Aorta (tissue), 5 donors: ENCODE measurements at regions not wholly inside any gene's neighbourhood (a gene's known extent, or its start where the extent isn't known, plus 50 kb on each side); places are given as distances from the start of the nearest gene placed in this dataset.

Experiments used
- ATAC-seq: fragments of 200-7000 bp; cut with Tn5 transposase; one replicate; pipeline ENCODE4 v1.9.1; 2022; ENCODE audit warnings: moderate library complexity; ENCODE audit not compliant: low FRiP score
- DNase-seq, 2 donors: peaks; one replicate each; pipeline ENCODE4 v3.0.0-alpha.2; 2020
- H3K27ac ChIP-seq, 2 donors: one replicate each; pipeline ENCODE4 v1.5.1; 2013; ENCODE audit warnings: low read length in 2 of 2, mild to moderate bottlenecking in 2 of 2, moderate library complexity in 2 of 2, control low read depth in 1 of 2, inconsistent platforms in 1 of 2, low read depth in 1 of 2
- H3K27me3 ChIP-seq, 2 donors: one replicate each; pipeline ENCODE4 v1.6.1; 2013; ENCODE audit warnings: control low read depth in 1 of 2, low read length in 1 of 2, mild to moderate bottlenecking in 1 of 2, moderate library complexity in 1 of 2; ENCODE audit not compliant: insufficient read depth in 2 of 2, control insufficient read depth in 1 of 2
- H3K36me3 ChIP-seq, 2 donors: one replicate each; pipeline ENCODE4 v1.6.1; 2013; ENCODE audit warnings: control low read depth in 1 of 2, low read length in 1 of 2, mild to moderate bottlenecking in 1 of 2; ENCODE audit not compliant: insufficient read depth in 2 of 2, control insufficient read depth in 1 of 2
- H3K4me1 ChIP-seq, 2 donors: one replicate each; pipeline ENCODE4 v1.6.1; 2013; ENCODE audit warnings: low read length in 2 of 2, control low read depth in 1 of 2, mild to moderate bottlenecking in 1 of 2, moderate library complexity in 1 of 2; ENCODE audit not compliant: insufficient read depth in 2 of 2, control insufficient read depth in 1 of 2
- H3K4me3 ChIP-seq, 2 donors: one replicate each; pipeline ENCODE4 v1.5.1; 2013; ENCODE audit warnings: low read length in 2 of 2, control low read depth in 1 of 2, mild to moderate bottlenecking in 1 of 2
- H3K9me3 ChIP-seq: one replicate; pipeline ENCODE4 v1.6.1; 2013; ENCODE audit warnings: mild to moderate bottlenecking, low read length; ENCODE audit not compliant: control insufficient read depth
- WGBS, 2 donors: extraction: QIAGEN DNeasy Blood & Tissue Kit; methylation state at CpG; one replicate each; pipeline ENCODE4 v1.1.7; 2013; 5-methylcytosine and 5-hydroxymethylcytosine counted together
- intact Hi-C, 2 donors: fragments of 100-400 bp; cut with DNase I; formaldehyde crosslinking; loops; one replicate each; pipeline versions ENCODE4 v1.14.2 to v1.15.0; 2022
- donor health status: healthy with polysubstance abuse.
- donor health status: Bipolar disorder and iron deficiency.
- donor health status: DM: no; HTN: no; CAD: no.
- donor health status: DM: no; HTN: no; CAD: no.
- donor health status: DM: yes; HTN: yes; CAD: no.

DNA sequence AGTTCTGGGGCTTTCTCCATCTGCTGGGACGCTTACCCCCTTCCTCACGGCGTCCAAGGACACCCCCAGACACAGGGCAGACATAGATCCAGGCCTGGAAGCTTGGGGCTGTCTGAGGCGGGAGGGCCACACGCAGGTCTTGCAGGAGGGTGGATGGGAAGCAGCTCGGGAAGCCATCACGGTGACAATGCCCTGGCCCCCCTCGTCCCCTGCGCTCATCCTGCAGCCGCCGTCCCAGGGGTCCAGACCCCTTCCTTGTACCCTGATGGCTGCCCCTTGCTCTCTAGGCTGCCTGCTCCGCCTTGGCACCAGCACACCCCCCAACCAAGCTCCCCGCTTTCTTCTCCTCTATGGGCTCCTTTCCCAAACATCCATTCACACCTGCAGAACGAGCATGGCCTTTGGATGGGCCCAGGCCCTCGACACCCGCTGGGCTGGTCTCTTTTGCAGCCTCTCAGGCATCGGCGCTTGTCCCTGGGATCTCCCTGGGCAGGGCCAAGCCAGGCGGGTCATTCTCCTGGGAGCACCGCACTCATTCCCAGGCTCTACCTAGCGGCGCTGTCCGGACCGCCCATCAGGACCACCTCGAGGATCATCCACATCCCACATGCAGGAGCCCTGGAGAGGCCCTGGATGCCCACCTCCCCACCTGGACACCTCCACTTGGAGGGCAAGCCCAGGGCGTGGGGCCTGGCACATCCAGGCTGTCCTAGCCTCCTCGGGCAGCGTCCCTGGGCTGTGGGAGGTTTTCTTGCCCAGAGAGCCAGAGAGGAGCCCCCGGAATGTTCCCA lies 274.9 kb downstream of the NDUFA10 start:
- Histone ChIP-seq H3K9me3 (no peaks in the 10 kb centered on the region), H3K27ac (no peak overlapping the region), H3K4me3 (no peak overlapping the region), H3K27me3 (no peaks in the 10 kb centered on the region), H3K36me3 (no peaks in the 10 kb centered on the region), H3K4me1 (no peaks in the 10 kb centered on the region)
- no peak for ATAC-seq
- WGBS, 2 donors: 94 to 95% methylated on average over 29 of the region's 29 CpGs
- DNase-seq: no peak
- intact Hi-C loops: loop anchor here in 1 of 2 donors (5.0 kb wide), 1 partner anchor 132 kb away; no protein-coding TSS in a partner anchor

DNA sequence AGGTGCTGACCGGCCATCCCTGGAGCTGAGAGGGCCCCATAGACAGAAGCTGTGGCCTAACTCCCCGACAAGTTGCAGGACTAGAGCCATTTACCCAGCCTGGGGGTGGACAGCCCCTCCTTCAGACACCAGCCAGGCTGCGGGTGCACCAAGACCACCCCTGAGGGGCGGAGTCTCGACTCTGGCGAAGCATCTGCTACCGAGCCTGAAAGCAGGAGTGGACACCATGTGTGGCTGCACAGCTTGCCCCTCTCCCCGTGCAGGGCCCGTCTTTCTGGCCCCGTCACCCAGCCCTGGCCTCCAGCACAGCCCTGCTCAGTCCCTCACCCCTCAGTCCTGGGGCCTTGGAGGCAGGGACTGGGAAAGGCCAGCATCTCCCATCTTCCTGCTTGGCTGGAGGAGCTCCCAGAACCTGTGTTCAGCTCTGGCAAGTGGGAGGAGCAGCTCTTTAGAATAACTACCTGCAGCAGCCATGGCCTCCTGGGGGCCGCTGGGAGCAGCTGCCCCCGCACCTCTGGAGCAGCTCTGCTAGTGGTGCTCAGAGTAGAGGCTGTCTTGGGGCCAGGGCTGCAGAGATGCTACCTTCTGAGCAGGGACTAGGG lies 275.8 kb downstream of the NDUFA10 start:
- Histone ChIP-seq H3K4me3 (no peak overlapping the region), H3K27ac (no peak overlapping the region), H3K36me3 (no peaks in the 10 kb centered on the region), H3K4me1 (no peaks in the 10 kb centered on the region), H3K27me3 (no peaks in the 10 kb centered on the region), H3K9me3 (no peaks in the 10 kb centered on the region)
- WGBS, 2 donors: 93% methylated on average over 12 of the region's 12 CpGs
- no peak for DNase-seq
- intact Hi-C loops: no loop called here
- no peak for ATAC-seq

DNA sequence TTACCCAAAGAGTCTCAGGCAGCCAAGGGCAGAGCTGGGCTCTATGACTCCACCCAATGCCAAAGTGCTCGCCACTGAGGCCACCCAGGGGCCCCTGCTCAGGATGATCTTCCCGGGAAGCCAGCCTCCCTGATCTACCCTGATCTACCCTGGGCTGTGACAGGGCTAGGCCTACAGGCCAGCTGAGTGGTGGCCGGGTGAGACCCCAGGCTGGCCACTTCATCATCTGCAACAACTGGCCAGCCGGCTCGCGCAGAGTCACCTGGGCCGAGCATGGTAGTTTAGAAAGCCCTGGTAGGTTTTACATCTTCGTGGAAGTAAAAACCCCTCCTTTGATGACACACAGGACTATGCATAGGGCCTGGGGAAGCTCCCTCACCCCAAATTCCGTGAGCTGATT lies 276.3 kb downstream of the NDUFA10 start:
- WGBS, 2 donors: 90 to 91% methylated on average over 9 of the region's 9 CpGs
- ATAC-seq (no peak), DNase-seq (no peak)
- Histone ChIP-seq H3K27ac (no peak overlapping the region), H3K27me3 (no peaks in the 10 kb centered on the region), H3K36me3 (no peaks in the 10 kb centered on the region), H3K4me1 (no peaks in the 10 kb centered on the region), H3K9me3 (no peaks in the 10 kb centered on the region), H3K4me3 (no peak overlapping the region)
- intact Hi-C loops: no loop called here

- H3K36me3 ChIP-seq: no peaks in the 10 kb centered on the region
- H3K4me1 ChIP-seq: no peaks in the 10 kb centered on the region
- WGBS, 2 donors: 96 to 100% methylated on average over 5 of the region's 5 CpGs
- H3K9me3 ChIP-seq: no peaks in the 10 kb centered on the region
- H3K27me3 ChIP-seq: no peaks in the 10 kb centered on the region
- H3K27ac ChIP-seq: no peak overlapping the region
- H3K4me3 ChIP-seq: no peak overlapping the region
- intact Hi-C loops: no loop called here
- no peak for ATAC-seq
- no peak for DNase-seq
Measured at GRCh38 chr2:239747771-239748170, 277.4 kb downstream of the NDUFA10 start.

DNA sequence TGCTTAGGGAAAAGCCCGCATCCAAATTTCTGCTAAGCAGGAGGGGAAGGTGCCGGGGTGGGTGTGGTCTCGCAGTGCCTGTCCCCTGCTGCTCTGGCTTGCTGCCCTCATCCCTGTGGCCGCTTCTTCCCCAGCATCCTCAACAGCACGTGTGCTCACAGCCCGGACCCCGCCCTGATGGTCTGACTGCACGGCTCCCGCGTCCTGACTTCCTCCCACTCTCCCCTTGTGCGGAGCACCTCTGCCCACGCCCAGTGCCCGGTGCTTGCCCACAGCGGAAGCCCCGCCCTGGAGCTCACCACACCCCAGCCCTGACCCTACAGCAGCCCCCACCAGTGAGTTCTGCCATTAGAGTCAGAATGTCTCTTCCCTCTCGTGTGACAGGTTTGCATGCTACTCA lies 277.9 kb downstream of the NDUFA10 start:
- ATAC-seq (no peak), DNase-seq (peak in 1 of 2 donors; percentile 66)
- H3K4me1 ChIP-seq: no peaks in the 10 kb centered on the region
- H3K4me3 ChIP-seq: no peak overlapping the region
- no peaks in the 10 kb centered on the region for H3K27me3 ChIP-seq
- intact Hi-C loops: no loop called here
- H3K36me3 ChIP-seq: no peaks in the 10 kb centered on the region
- 95% methylated on average over 16 of the region's 16 CpGs for WGBS, 2 donors
- H3K27ac ChIP-seq: no peak overlapping the region
- H3K9me3 ChIP-seq: no peaks in the 10 kb centered on the region

DNA sequence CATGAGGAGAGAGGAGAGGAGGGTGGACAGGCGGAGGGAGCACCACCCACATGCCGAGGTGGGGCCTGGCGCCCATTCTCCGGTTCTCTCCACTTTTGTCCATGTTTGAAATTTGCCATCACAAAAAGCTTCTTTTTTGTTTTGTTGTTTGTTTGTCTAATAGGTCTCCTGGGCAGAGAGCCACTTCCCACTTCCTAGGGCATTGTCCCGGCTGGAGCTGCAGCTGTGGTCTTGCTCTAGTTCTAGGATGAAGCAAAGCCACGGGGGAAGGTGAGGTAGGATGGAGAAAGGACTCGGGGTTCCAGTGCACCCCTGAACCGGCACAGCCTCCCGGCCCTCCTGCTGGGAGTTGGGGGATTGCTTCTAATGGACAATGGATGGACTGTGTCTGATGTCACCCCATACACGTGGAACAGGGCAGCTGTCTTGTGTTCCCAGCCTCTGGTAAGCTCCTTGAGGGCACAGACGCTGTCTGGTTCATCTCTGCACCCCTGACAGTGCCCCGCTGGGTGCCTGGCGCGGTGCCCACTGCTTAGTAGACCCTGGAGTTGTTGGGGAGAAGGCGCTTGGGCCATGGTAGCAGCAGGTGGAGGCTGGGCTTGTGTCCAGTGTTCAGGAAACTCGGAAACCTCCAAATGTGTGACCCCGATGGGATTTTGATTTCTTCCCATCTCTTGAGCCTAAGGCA lies 278.4 kb downstream of the NDUFA10 start:
- no peak for ATAC-seq
- 90 to 91% methylated on average over 17 of the region's 17 CpGs for WGBS, 2 donors
- Histone ChIP-seq H3K4me1 (no peaks in the 10 kb centered on the region), H3K9me3 (no peaks in the 10 kb centered on the region), H3K4me3 (no peak overlapping the region), H3K27ac (no peak overlapping the region), H3K27me3 (no peaks in the 10 kb centered on the region), H3K36me3 (no peaks in the 10 kb centered on the region)
- DNase-seq: no peak
- intact Hi-C loops: no loop called here

- ATAC-seq: no peak
- DNase-seq: no peak
- H3K27ac ChIP-seq: no peak overlapping the region
- intact Hi-C loops: no loop called here
- H3K36me3 ChIP-seq: no peaks in the 10 kb centered on the region
- H3K4me3 ChIP-seq: no peak overlapping the region
- no peaks in the 10 kb centered on the region for H3K4me1 ChIP-seq
- H3K9me3 ChIP-seq: no peaks in the 10 kb centered on the region
- WGBS, 2 donors: 70 to 74% methylated on average over 24 of the region's 24 CpGs
- no peaks in the 10 kb centered on the region for H3K27me3 ChIP-seq
Measured at GRCh38 chr2:239745386-239746227, 279.5 kb downstream of the NDUFA10 start.

DNA sequence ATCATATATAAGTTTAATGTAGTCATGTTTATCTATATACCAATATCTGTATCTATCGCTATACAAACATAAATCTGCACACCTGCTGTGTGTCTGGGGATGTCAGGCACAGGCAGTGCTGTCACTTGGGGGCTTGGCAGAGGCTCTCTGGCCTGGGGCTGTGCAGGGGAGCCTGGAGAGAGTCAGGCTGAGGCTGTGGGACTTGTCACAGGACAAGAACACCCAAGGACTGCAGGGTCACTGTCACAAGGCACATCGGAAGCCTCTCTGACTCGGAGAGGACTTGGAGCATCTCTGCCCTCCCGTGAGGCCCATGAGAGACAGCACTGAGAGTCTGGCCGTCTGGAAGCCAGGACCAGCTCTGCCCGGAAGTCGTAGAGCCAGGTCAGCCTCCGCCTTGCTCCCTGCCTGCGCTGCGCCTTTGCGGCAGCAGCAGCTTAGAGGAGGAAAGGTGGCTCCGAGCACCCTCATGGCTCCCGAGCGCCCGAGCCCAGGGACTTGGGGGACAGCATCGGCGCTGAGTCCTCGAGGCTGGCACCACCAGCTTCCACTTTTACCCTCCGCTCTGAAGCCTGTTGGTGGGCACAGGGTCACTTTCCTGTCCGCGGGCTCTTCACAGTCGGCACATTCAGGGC lies 280.3 kb downstream of the NDUFA10 start:
- H3K27me3 ChIP-seq: no peaks in the 10 kb centered on the region
- intact Hi-C loops: no loop called here
- no peak overlapping the region for H3K27ac ChIP-seq
- WGBS, 2 donors: 94 to 96% methylated on average over 21 to 22 of the region's 22 CpGs
- no peaks in the 10 kb centered on the region for H3K4me1 ChIP-seq
- no peaks in the 10 kb centered on the region for H3K36me3 ChIP-seq
- no peaks in the 10 kb centered on the region for H3K9me3 ChIP-seq
- no peak for DNase-seq
- no peak for ATAC-seq
- H3K4me3 ChIP-seq: no peak overlapping the region
